ENCODE measurements at regions not wholly inside any gene's neighbourhood (a gene's known extent, or its start where the extent isn't known, plus 50 kb on each side); places are given as distances from the start of the nearest gene placed in this dataset.

- DNase-seq = no peak
These were observed 501.3 kb downstream of the CD83 start for GRCh38 chr6:14618759-14619418.

DNA sequence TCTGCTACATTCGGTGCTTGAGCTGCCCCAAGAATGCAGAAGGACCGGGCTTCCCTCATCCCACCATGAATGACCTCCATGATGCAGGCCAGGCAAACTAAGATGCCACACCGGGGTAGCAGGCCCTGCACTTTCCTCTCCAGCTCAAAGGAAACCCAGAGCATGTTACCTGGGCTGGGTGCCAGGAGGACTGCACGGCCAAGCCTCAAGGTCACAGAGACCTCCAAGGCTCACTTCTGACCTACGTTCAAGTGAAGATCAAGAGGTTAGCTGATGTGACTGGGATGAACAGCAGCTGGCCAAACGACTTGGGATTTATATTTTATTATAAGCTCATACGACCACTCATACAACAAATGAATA is 501.8 kb downstream of the CD83 start:
- no peak for DNase-seq

GRCh38 chr6:14620522-14620921 is 502.9 kb downstream of the CD83 start:
- no peak for DNase-seq

- no peak for DNase-seq
These were observed 503.9 kb downstream of the CD83 start for GRCh38 chr6:14621518-14621917.

DNA sequence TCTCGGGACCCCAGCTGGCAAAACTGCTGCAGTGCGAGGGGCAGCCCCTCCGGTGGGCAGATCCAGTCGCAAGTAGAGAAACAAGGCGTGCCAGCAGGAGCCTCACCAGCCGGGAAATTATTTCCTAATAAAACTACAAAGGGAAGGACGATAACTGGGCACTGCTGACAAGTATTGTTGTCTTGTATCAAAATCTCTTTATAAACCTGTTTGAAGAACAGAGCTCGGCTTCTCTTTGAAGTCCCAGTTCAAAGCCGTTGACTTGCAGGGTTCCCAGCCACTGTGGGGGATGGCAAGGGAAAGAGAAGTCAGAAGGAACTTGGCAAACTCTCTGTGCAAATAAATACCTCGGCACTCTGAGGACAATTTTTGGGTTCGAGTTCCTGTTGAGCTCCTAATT is 504.5 kb downstream of the CD83 start:
- DNase-seq = no peak

DNA sequence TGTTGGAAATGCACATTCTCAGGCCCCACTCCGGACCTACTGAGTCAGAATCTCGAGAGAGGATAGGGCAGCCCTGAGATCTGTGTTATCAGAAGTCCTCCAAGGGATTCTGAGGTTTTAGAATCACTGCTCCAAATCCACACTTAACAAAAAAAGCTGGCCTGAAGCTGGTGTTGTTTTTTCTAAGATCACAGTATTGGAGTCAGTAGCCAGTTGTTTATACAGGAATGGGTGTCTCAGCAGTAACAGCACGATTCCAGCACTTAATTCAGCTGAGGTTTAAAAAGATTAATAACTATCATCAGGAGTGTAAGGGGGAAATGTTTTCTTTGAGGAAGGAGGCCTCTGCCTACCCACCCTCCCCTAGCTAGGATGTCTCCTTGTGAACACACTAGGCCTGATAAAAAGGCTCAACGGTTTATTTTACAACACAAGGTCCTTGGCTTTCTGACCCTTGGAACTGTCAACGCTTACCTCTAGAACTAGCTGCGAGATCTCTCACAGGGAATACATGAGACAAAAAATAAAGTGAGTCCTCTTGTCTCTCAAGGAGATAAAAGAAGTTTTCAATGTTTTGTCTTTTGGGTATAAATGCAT is 505.4 kb downstream of the CD83 start:
- DNase-seq = no peak

DNA sequence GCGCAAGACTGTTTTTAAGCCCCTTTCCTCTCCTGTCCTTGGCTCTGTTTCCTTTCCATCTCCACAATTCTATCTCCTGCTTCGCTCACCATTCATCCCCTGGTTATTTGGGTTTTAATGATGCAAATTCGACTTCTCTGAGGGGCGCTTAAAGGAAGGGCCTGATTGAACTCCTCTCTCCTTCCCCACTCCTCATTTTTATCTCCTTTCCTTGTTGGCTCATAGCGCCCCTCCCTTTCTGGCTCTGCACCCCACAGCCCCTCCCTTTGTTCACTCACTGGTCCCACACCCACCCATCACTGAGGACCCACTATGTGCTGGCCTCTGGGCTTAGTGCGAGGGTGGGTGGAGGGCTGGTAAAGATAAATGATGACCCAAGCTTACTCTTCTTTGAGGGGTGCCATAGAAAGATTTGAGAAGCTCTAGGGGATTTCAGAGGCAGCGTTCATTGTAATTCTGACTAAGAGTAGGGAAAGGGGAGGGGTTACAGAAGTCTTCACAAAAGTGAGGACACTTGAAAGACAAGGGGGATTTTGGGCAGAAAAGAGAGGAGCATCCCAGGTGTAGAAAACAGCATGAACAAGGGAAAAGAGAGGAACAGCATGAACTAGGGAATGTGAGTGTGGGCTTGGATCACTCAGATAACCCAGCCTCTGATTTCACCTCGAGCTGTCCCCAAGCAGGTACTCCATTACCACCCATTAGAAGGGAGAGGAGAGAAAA is 507.8 kb downstream of the CD83 start:
- DNase-seq = no peak

- no peak for DNase-seq
These were observed 509.0 kb downstream of the CD83 start for GRCh38 chr6:14626556-14626955.

DNA sequence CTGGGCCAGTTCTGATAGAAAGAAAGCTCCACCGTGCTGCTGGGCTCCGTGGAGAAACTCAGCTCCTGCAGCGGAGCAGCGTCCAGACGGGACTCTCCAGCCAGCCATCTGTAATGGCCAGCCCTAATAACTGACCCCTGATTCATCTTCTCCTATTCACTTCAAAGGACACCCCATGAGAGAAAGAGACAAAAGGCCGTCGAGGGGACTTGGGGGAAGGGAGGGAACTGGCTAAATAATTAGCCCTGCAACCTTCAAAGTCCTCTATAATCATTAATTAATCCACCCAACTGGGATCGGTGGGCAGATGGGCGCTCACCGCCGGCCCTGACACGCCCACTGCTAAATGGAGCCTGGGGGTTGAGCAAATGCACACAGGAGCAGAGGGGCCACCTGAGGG is 512.4 kb downstream of the CD83 start:
- no peak for DNase-seq

DNA sequence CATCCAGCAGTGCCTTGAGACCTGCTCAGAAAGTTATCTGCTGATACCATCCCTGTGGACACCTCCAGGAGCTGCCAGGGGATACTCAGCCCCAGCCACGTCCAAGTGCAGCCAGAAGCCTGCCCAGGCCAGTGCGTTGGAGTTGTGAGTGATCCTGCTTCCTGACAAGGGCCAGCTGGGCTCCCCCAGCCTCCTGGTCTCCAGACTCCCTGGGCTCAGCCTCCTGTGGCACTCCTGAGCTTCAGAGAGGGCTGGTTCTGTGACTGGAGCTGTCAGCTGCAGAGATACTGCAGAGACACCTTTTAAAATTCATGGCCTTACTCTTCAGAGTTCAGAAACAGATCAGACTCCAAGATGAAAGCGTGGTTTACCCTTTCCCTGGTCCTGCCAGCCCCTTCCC is 515.9 kb downstream of the CD83 start:
- DNase-seq = no peak

DNA sequence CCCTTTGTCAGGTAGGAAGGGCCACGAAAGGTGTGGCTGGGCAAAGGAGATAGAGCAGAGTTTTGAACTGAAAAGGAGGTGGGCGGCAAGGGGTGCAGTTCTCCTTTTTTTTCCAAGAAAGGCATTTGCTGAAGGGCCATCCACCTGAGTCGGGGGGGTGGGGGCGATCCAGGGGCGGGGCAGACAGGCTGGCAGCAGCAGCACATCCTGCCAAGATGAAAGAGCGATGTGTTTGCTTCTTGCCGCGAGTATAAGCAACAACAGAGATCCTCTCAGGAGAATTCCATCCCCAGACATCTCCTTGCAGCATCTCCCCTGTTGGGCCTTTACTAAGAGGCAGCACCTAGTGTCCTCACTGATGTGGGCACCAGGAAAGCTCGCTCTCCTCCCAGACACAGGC is 516.5 kb downstream of the CD83 start:
- DNase-seq = no peak

DNA sequence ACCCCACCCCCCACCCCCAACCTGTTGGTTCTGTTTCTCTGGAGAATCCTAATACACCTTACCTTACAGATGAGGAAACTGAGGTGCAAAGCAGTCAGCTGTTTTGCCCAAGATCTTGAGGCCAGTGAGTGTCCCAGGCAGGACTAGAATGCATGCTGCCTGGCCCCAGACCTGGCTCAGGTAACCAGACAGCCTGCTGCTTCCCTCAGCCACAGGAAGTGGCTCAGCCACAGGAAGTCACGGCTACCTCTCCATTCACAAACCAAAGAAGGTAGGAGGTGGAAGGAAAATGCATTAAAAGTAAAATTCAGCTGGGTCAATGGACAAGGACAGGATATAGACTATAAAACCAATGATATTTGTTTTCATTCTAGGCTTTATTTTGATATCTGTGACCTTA is 517.6 kb downstream of the CD83 start:
- DNase-seq = no peak

DNA sequence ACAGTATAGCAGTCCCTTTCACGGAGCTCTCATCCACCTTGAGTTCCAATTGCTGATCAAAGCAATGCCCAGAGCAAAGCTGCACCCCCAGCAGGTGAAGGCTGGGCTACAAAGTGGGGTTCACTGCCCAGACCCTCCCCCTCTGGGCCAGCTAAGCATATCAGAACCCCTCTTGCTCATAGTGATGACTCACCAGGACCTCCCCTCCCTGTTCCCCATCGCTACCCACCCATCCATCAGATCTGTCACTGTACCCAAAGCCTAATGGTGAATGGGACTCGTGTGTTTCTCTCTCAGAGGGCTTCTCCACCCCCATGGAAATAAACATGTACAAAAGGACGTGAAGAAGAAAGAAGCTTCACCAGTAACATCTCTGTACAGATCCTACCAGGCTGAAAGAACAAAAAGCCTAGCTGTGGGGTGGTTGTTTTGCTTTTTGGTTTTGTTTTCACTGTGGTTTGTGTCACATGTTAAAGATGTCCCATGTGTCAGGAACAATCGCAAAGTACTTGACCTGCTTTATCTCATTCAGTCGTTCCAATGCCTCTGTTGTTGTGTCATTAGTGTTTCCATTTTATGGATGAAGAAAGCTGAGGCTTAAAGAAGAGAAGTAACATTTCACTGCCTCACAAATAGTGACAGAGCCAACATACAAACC is 518.5 kb downstream of the CD83 start:
- DNase-seq = no peak

- no peak for DNase-seq
These were observed 520.9 kb downstream of the CD83 start for GRCh38 chr6:14638435-14638905.

- no peak for DNase-seq
These were observed 521.6 kb downstream of the CD83 start for GRCh38 chr6:14638906-14639761.

GRCh38 chr6:14639983-14640599 is 522.5 kb downstream of the CD83 start:
- no peak for DNase-seq

DNA sequence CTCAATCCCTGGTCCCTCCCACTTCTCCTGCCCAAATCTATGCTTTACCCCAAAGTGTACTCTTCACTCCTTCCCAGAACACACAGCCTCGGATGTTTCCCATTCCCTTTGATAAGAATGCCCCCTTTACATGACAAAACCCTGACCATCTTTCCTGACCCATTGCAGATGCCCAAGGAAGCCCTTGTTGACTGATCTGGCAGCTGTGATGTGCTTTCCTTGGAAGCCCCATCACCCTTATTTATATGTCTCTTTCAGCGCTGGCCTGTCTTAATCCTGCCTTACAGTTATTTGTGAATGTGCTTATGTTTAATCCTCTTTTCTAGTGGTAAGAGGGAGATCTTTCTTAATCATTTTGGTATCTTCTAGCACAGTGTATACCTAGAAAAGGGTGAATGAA is 523.1 kb downstream of the CD83 start:
- DNase-seq = no peak

- no peak for DNase-seq
These were observed 524.0 kb downstream of the CD83 start for GRCh38 chr6:14641423-14642135.

DNA sequence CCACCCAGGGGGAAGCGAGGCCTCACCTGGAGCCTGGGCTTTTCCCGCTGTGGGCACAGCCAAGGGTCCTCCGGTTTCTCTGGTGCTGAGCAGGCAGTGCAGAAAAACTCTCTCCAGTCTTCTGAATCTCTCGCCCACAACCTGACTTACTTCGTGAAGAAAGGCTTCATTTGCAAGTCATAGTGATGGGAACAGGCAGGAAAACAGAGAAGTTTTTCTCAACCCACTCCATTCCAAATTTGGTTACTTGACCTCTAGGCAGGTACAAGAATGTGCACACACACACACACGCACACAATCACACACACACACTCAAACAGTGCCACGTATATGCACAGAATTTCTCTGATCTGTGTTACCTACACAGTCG is 524.5 kb downstream of the CD83 start:
- no peak for DNase-seq

DNA sequence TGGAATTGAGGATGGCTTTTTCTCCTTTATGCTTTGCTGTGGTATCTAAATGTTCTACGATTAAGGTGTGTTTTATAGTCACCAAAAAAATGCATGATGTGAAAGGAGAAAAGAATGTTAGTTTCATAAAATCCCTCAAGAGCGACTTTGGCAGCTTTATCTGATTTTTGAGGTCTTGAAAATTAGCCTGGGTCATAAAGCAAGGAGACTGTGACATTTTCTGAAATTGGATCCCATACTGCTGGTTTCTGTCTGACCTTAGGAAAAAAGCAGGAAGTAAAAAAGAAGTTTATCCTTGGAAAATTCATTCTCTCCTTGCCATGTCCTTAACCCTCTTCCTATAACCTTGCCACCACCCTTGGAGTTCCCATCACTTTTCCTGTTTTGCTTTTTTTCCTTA is 525.3 kb downstream of the CD83 start:
- no peak for DNase-seq

DNA sequence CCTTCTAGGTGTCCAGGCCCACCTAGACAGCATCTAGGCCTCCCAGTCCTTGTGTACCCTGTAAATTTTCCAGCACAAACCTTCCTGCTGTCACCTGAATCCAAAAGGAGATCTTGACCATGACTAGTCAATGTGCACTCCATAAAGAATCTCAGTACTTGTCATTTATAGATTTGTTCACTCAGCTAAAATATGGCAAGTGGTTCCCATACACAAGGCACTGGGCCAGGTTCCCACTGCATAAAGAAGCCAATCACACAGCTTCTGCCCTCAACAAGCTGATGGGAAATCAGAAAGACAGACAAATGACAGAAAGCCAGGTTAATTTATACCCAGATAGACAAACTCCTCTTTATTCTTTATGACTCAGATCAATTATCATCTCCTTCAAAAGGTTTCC is 526.8 kb downstream of the CD83 start:
- no peak for DNase-seq

DNA sequence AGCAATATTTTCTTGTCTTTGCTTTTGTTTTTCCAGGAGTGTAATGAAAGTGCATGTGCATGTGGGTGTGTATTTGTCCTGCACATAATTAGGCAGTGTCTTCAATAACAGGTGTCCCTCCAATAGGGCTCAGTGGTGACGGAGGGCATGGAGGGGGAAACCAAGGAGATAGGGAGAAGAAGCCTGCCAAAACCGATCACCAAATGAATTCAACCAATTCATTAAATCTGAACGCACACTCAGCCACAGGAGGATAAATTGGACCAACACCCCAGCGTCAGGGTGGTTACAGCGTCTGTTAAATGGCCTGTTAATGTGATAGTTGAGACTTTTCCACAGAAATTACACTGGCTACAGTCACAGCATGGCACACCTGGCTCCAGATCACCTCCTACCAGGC is 527.6 kb downstream of the CD83 start:
- DNase-seq = no peak

Measured in hindlimb muscle (tissue), 1 donor.